OCI-LY1 (cell line): ENCODE measurements at regions not wholly inside any gene's neighbourhood (a gene's known extent, or its start where the extent isn't known, plus 50 kb on each side); places are given as distances from the start of the nearest gene placed in this dataset.

ENCODE experiments used
- H2AFZ ChIP-seq: fragments of 200-600 bp; sonication (generic), shearing (Covaris generic); 2 replicates; pipeline ENCODE4 v1.6.0; 2014; ENCODE audit warnings: antibody characterized with exemption, mild to moderate bottlenecking, low read length
- H3F3A ChIP-seq: fragments of 200-600 bp; sonication (generic), shearing (Covaris generic); 2 replicates; pipeline ENCODE4 v1.6.0; 2014; ENCODE audit warnings: mild to moderate bottlenecking, antibody characterized with exemption, low read length, moderate library complexity; ENCODE audit not compliant: insufficient read depth
- H3K27ac ChIP-seq: fragments of 200-600 bp; sonication (generic); 2 replicates; pipeline ENCODE4 v1.5.1; 2014; ENCODE audit warnings: low read length, mixed run types, mild to moderate bottlenecking, low read depth; ENCODE audit not compliant: poor library complexity, severe bottlenecking
- H3K27me3 ChIP-seq: fragments of 200-600 bp; sonication (generic); 2 replicates; pipeline ENCODE4 v1.6.0; 2014; ENCODE audit warnings: antibody characterized with exemption, mild to moderate bottlenecking, low read length, moderate library complexity; ENCODE audit not compliant: insufficient read depth
- H3K36me3 ChIP-seq: fragments of 200-600 bp; sonication (generic); 2 replicates; pipeline ENCODE4 v1.6.1; 2014; ENCODE audit warnings: mild to moderate bottlenecking, antibody characterized with exemption, low read length, moderate library complexity, mixed read lengths; ENCODE audit not compliant: insufficient read depth
- H3K4me1 ChIP-seq: fragments of 200-600 bp; sonication (generic); 2 replicates; pipeline ENCODE4 v1.5.1; 2014; ENCODE audit warnings: mild to moderate bottlenecking, low read length, moderate library complexity; ENCODE audit not compliant: insufficient read depth, severe bottlenecking
- H3K4me2 ChIP-seq: fragments of 200-600 bp; sonication (generic), shearing (Covaris generic); 2 replicates; pipeline ENCODE4 v1.6.1; 2014; ENCODE audit warnings: low read length
- H3K4me3 ChIP-seq: fragments of 200-600 bp; sonication (generic); 2 replicates; pipeline ENCODE4 v1.5.1; 2014; ENCODE audit warnings: low read length, low read depth, mild to moderate bottlenecking, mixed read lengths; ENCODE audit not compliant: poor library complexity, severe bottlenecking
- H3K79me2 ChIP-seq: fragments of 200-600 bp; shearing (Covaris generic); 2 replicates; pipeline ENCODE4 v1.6.1; 2016; ENCODE audit warnings: mixed run types, low read length, mixed read lengths; ENCODE audit not compliant: insufficient read depth
- H3K9ac ChIP-seq: fragments of 200-600 bp; sonication (generic), shearing (Covaris generic); 2 replicates; pipeline ENCODE4 v1.6.1; 2014; ENCODE audit warnings: mild to moderate bottlenecking, low read length, mixed read lengths
- H3K9me2 ChIP-seq: fragments of 200-600 bp; sonication (generic), shearing (Covaris generic); 2 replicates; pipeline ENCODE4 v1.6.1; 2014; ENCODE audit warnings: low read depth, mild to moderate bottlenecking, low read length, mixed read lengths
- H3K9me3 ChIP-seq: fragments of 200-600 bp; shearing (Covaris generic); 2 replicates; pipeline ENCODE4 v1.6.1; 2014; ENCODE audit warnings: low read length, mixed read lengths
- H4K20me1 ChIP-seq: fragments of 200-600 bp; sonication (generic), shearing (Covaris generic); 2 replicates; pipeline ENCODE4 v1.6.0; 2016; ENCODE audit warnings: mild to moderate bottlenecking, low read length; ENCODE audit not compliant: insufficient read depth
- EZH2 ChIP-seq: fragments of 200-600 bp; sonication (generic), shearing (Covaris generic); IDR thresholded peaks from 2 replicates; pipeline ENCODE4 v1.8.0; 2017; ENCODE audit warnings: borderline replicate concordance, mixed run types, mild to moderate bottlenecking, antibody characterized with exemption, low read length, moderate library complexity, mixed read lengths
- TF ChIP-seq, protein P1 (sequence below): fragments of 200-600 bp; sonication (generic), shearing (Covaris generic); IDR thresholded peaks from 2 replicates; pipeline ENCODE4 v1.5.1; 2017; ENCODE audit warnings: mild to moderate bottlenecking, antibody characterized with exemption, low read length, moderate library complexity, mixed read lengths

DNA sequence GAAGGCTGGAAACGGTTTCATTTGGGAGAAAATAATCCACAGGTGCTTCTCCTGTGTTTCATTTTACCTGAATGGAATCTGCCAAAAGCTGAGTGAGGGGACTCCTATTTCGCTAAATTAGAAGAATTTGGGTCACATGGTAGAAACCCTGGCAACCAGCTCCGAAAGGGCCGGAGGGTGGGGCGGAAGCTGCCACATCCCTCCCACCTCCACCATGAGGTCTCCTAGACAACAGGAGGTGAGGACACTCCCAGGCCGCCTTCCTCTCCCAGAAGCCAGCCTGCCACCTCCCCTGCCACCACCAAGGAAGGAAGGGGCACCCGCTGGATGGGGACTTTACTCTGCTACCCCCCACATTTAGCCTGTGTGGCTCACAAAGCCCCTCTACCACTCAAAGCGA lies 199.9 kb upstream of the ZC3H12A start:
- Histone ChIP-seq H3K27me3 (no peaks in the 10 kb centered on the region), H3K79me2 (no peaks in the 10 kb centered on the region), H4K20me1 (no peaks in the 10 kb centered on the region), H2AFZ (no peak overlapping the region), H3K9me3 (no peaks in the 10 kb centered on the region), H3K4me3 (no peak overlapping the region), H3K27ac (no peak overlapping the region), H3K4me2 (no peak overlapping the region), H3K9me2 (no peaks in the 10 kb centered on the region), H3K9ac (no peak overlapping the region), H3K36me3 (no peaks in the 10 kb centered on the region), H3K4me1 (no peaks in the 10 kb centered on the region), H3F3A (no peaks in the 10 kb centered on the region)
- no peak for TF ChIP-seq EZH2
- TF ChIP-seq, protein P1, sequence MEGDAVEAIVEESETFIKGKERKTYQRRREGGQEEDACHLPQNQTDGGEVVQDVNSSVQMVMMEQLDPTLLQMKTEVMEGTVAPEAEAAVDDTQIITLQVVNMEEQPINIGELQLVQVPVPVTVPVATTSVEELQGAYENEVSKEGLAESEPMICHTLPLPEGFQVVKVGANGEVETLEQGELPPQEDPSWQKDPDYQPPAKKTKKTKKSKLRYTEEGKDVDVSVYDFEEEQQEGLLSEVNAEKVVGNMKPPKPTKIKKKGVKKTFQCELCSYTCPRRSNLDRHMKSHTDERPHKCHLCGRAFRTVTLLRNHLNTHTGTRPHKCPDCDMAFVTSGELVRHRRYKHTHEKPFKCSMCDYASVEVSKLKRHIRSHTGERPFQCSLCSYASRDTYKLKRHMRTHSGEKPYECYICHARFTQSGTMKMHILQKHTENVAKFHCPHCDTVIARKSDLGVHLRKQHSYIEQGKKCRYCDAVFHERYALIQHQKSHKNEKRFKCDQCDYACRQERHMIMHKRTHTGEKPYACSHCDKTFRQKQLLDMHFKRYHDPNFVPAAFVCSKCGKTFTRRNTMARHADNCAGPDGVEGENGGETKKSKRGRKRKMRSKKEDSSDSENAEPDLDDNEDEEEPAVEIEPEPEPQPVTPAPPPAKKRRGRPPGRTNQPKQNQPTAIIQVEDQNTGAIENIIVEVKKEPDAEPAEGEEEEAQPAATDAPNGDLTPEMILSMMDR, result no peak

DNA sequence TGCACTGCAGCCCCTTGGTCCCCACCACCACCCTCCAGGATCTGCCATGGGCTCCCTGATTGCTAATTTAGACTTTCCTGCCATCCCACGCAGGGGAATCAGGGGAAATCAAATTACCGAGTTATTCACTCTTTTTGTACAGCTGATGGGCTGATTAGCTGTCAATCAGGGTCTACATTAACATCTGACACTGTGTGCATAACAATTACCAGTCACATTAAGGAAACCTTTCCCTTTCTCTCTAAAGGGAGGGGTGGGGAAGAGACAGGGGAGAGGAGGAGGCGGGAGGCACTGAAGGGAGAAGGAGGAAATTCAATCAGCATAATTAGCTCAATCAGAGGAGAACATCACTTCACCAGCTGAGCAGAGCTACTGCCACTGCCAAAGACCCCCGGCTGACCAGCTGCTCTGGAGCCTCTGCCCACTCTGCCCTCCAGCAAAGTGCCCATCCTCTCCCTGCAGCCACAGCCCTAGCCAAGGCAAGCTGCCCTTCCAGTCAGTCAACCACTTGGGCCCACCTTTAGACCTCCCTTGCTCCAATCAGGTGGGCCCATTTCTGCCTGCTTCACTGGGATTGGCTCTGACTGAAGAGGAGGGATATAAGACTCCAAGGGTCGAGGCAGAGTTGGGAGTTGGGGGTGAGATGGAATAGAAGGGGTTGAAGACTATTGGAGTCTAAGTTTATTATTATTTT lies 199.3 kb upstream of the ZC3H12A start:
- Histone ChIP-seq H3F3A (no peaks in the 10 kb centered on the region), H3K27me3 (no peaks in the 10 kb centered on the region; the same call in 1 of the 2 replicates), H3K9ac (no peak overlapping the region), H2AFZ (no peak overlapping the region), H3K27ac (no peak overlapping the region), H3K9me3 (no peaks in the 10 kb centered on the region; the same call in 1 of the 2 replicates), H3K9me2 (no peaks in the 10 kb centered on the region), H3K4me2 (no peak overlapping the region), H3K4me3 (no peak overlapping the region), H3K79me2 (no peaks in the 10 kb centered on the region), H3K4me1 (no peaks in the 10 kb centered on the region), H3K36me3 (no peaks in the 10 kb centered on the region), H4K20me1 (no peaks in the 10 kb centered on the region)
- TF ChIP-seq EZH2, result no peak
- TF ChIP-seq, protein P1, result no peak

DNA sequence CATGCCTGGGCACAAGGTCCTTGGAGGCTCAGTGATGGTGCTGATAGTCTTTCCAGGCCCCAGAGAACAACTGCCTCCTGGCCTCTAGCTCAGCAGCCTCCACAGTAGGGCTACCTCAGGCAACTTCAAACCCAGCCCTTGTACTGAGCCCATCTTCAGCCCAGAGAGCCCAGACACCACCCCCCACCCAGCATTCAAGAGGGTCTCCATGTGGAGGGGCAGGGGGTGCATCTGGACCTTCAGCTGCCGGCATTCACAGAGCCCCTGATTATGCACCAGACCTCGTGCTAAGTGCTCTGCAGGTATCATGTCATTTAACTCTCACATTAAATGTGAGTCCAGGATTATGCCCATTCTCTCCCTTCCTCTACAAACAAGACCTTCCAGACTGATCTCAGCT lies 197.0 kb upstream of the ZC3H12A start:
- no peaks in the 10 kb centered on the region for H3K9me2 ChIP-seq
- H3K79me2 ChIP-seq, result no peaks in the 10 kb centered on the region
- H3K9me3 ChIP-seq, result peaks cover 4% of the 10 kb centered on the region; the same call in 1 of the 2 replicates
- H3K4me3 ChIP-seq, result no peak overlapping the region
- no peaks in the 10 kb centered on the region for H3K4me1 ChIP-seq
- H4K20me1 ChIP-seq, result no peaks in the 10 kb centered on the region
- no peak overlapping the region for H3K27ac ChIP-seq
- H3K4me2 ChIP-seq, result no peak overlapping the region
- no peak overlapping the region for H3K9ac ChIP-seq
- no peak for TF ChIP-seq EZH2
- TF ChIP-seq, protein P1, result no peak
- H3K36me3 ChIP-seq, result no peaks in the 10 kb centered on the region
- no peaks in the 10 kb centered on the region for H3F3A ChIP-seq
- H2AFZ ChIP-seq, result no peak overlapping the region
- H3K27me3 ChIP-seq, result no peaks in the 10 kb centered on the region; the same call in 1 of the 2 replicates
